Coronary artery (tissue), 2 donors: ENCODE measurements at regions not wholly inside any gene's neighbourhood (a gene's known extent, or its start where the extent isn't known, plus 50 kb on each side); places are given as distances from the start of the nearest gene placed in this dataset.

Experiments used
- DNase-seq: peaks from one replicate; pipeline ENCODE4 v3.0.0-alpha.2; 2017; ENCODE audit warnings: low spot score
- H3K27ac ChIP-seq, 2 donors: fragments of 200-600 bp; sonication (generic); one replicate each; pipeline ENCODE4 v1.5.1; 2016 to 2019
- H3K4me3 ChIP-seq: fragments of 200-600 bp; sonication (generic); 2 replicates; pipeline ENCODE4 v1.5.1; 2016; ENCODE audit warnings: mild to moderate bottlenecking, moderate library complexity
- CTCF ChIP-seq: fragments of 200-600 bp; sonication (generic); IDR thresholded peaks from one replicate; pipeline ENCODE4 v1.5.1; 2019; ENCODE audit warnings: antibody characterized with exemption

DNA sequence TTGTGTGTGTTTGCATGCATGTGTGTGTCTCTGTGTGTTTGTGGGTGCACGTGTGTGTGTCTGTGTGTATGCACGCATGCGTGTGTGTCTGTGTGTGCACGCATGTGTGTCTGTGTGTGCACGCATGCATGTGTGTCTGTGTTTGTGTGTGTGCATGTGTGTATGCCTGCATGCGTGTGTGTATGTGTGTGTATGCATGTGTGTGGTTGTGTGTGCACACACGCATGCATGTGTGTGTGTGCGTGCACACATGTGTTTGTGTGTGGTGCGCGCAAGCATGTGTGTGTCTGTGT is 239.9 kb upstream of the TNRC6C start:
- no peak overlapping the region for H3K27ac ChIP-seq
- TF ChIP-seq CTCF: no peak
- DNase-seq: no peak
- no peak overlapping the region for H3K4me3 ChIP-seq

DNA sequence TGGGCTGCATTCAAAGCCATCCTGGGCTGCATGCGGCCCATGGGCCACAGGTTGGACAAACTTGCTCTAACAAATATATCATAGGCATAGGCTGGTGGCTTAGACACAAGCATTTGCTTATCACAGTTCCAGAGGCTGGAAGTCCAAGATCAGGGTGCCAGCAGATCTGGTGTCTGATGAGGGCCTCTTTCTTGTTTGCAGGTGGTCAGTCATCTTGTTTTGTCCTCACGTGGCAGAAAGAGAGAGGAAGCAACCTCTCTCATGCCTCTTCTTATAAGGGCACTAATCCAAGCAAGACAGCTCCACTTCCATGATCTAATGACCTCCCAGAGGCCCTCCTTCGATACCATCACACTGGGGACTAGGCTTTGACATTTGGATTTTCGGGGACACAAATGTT is 238.7 kb upstream of the TNRC6C start:
- no peak overlapping the region for H3K4me3 ChIP-seq
- DNase-seq: peak; percentile 26
- H3K27ac ChIP-seq: no peak overlapping the region
- TF ChIP-seq CTCF: no peak

DNA sequence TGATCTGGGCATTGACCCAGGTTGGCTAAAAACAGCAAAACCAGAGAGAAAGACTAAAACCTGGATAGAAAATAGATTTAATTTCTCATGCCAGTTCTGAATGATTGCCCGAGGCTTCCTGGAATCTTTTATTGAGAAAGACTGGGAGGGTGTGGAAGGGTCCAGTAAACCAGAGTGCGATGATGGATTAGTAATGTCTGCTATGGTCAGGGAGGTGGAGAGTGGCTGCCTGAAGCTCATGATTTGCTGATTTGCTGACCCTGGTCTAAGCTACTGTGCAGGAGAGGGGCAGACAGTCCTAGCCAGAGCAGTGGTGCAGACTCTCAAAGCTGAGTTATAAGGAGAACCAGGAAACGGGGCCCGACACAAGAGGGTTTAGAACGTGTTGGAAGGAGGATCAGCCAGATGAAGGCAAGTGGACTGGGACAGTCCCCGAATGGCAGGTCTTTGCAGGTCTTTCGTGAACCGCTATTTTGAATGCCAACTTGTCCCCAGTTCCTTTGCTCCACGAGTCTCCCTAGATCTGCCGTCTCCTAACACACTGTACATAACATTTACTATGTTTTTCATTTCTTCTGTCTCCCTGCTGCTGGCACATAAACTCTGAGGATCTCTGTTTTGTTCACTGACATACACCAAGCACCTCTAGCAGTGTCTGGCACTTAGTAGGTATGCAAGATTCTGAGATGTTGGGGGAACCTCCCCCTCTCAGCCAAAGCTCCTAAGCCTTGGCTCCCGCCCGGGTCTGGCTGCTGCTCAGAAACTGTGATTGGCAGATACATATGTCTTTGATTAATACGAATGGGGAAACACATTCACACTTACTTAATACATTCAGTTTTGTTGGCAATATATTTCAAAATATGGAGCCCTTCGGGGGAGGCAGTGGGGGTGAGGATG is 237.3 kb upstream of the TNRC6C start:
- no peak for TF ChIP-seq CTCF
- no peak overlapping the region for H3K27ac ChIP-seq
- DNase-seq: peak; percentile 69

DNA sequence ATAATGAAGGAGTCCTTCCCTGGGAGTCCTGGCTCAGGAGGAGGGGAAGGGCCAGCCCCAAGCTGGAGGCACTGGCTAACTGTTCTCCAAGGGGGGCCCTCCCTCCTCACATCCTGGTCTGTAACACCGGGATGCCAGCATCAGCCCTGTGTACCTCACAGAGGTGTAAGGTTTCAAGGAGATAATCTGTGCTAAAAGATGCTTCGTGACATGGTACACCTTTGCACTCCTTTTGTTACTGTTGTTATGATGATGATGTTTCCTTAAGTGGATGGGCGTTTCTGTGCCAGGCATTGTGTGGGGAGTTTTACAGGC is 236.7 kb upstream of the TNRC6C start:
- no peak for DNase-seq
- Histone ChIP-seq H3K4me3 (no peak overlapping the region), H3K27ac (no peak overlapping the region)
- TF ChIP-seq CTCF: no peak

More for the DNA sequence above, 237.3 kb upstream of the TNRC6C start:
- no peak overlapping the region for H3K4me3 ChIP-seq

DNA sequence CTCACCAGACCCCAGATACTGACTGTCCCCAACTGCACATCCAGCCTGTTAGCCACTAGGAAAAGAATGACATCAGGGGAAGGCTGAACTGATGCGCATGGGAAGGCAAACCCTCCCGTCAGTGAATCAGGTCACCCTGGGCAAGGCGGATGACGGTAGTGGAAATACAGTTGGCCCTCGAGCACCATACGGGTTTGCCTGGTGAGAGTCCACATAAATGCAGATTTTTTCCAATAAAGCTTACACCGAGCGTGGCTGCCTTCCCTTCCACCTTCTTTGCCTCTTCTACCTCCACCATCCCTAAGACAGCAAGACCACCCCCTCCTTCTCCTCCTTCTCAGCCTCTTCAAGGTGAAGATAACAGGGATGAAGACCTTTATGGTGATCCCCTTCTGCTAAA is 236.1 kb upstream of the TNRC6C start:
- no peak overlapping the region for H3K4me3 ChIP-seq
- DNase-seq: peak; percentile 12
- TF ChIP-seq CTCF: no peak
- no peak overlapping the region for H3K27ac ChIP-seq

DNA sequence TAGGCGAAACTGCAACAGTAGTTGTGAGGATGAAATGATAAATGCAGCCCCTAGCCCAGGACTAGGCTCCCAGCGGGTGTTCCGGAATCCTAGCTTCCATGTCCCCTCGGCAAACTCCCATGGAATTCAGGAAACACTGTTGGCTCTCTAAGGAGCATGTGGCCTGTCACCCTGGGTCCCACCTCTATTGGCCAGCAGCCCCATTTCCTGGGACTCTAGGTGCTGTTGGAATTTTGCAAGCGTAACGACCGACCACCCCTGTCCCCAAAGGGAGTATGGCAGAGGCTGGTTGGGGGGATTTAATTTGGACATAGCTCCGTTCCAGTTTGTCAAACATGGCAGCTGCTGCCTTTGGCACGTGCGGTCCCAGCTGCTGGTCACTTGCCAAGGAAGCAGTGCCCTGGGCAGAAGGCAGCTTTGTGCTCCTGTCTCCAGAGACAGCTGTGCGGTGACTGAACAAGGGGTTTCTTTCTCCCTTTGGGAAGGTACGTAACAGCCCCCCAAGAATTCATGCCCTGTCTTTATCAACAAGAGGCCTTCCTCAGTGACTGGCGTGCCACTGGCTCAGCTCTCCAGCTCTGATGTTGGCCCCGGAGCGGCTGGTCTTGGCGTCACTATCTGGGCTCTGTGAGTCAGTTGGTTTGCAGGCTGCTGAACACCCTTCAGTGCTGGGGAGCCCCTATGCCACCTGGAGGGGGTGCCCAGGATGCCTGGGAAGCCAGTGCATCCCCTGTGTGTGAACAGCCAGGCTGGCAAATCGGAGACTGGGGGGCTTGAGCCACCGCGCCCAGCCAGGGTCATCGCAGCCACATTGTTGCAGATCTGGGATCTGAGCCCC is 235.2 kb upstream of the TNRC6C start:
- peak; percentile 53 for DNase-seq
- no peak for TF ChIP-seq CTCF
- H3K27ac ChIP-seq: no peak overlapping the region
- H3K4me3 ChIP-seq: no peak overlapping the region
